ENCODE measurements at regions not wholly inside any gene's neighbourhood (a gene's known extent, or its start where the extent isn't known, plus 50 kb on each side); places are given as distances from the start of the nearest gene placed in this dataset.
A peak's percentile ranks its signal among the peaks of the same experiment; 100 is the strongest.

- intact Hi-C loops (cut with DNase I), result no loop called here
- peak overlapping the region; percentile 73 for H3K27ac ChIP-seq
- no peaks in the 10 kb centered on the region for H3K27me3 ChIP-seq (ENCODE audit: low read depth)
- peaks cover 49% of the 10 kb centered on the region for H3K4me1 ChIP-seq
- DNase-seq (no peak), ATAC-seq (no peak)
- no peaks in the 10 kb centered on the region for H3K9me3 ChIP-seq
- H3K36me3 ChIP-seq, result no peaks in the 10 kb centered on the region
- no peak overlapping the region for H3K4me3 ChIP-seq
- TF ChIP-seq CTCF (IDR thresholded peaks at IDR 0.05), result no peak
Measured at GRCh38 chr2:30362468-30363081, 84.5 kb upstream of the LCLAT1 start.

GRCh38 chr2:30363406-30363805 lies 83.6 kb upstream of the LCLAT1 start:
- Histone ChIP-seq H3K27me3 (ENCODE audit: low read depth) (no peaks in the 10 kb centered on the region), H3K4me3 (no peak overlapping the region), H3K4me1 (peaks cover 49% of the 10 kb centered on the region), H3K36me3 (no peaks in the 10 kb centered on the region), H3K9me3 (no peaks in the 10 kb centered on the region), H3K27ac (no peak overlapping the region)
- intact Hi-C loops (cut with DNase I), result no loop called here
- no peak for DNase-seq
- no peak for TF ChIP-seq CTCF (IDR thresholded peaks at IDR 0.05)
- no peak for ATAC-seq

GRCh38 chr2:30365201-30365600 lies 81.8 kb upstream of the LCLAT1 start:
- no peak overlapping the region for H3K4me3 ChIP-seq
- no peak overlapping the region for H3K27ac ChIP-seq
- no peak for TF ChIP-seq CTCF (IDR thresholded peaks at IDR 0.05)
- H3K27me3 ChIP-seq (ENCODE audit: low read depth), result no peaks in the 10 kb centered on the region
- H3K36me3 ChIP-seq, result no peaks in the 10 kb centered on the region
- intact Hi-C loops (cut with DNase I), result no loop called here
- H3K4me1 ChIP-seq, result peaks cover 37% of the 10 kb centered on the region
- no peak for ATAC-seq
- DNase-seq, result no peak
- H3K9me3 ChIP-seq, result no peaks in the 10 kb centered on the region

GRCh38 chr2:30366199-30366691 lies 80.8 kb upstream of the LCLAT1 start:
- no peak for ATAC-seq
- H3K27ac ChIP-seq, result peak overlapping the region; percentile 67
- no peaks in the 10 kb centered on the region for H3K36me3 ChIP-seq
- H3K4me3 ChIP-seq, result no peak overlapping the region
- intact Hi-C loops (cut with DNase I), result no loop called here
- no peaks in the 10 kb centered on the region for H3K9me3 ChIP-seq
- H3K27me3 ChIP-seq (ENCODE audit: low read depth), result no peaks in the 10 kb centered on the region
- TF ChIP-seq CTCF (IDR thresholded peaks at IDR 0.05), result no peak
- peaks cover 26% of the 10 kb centered on the region for H3K4me1 ChIP-seq
- no peak for DNase-seq

- intact Hi-C loops (cut with DNase I), result no loop called here
- peak overlapping the region; percentile 53 for H3K27ac ChIP-seq
- H3K9me3 ChIP-seq, result no peaks in the 10 kb centered on the region
- ATAC-seq, result no peak
- H3K27me3 ChIP-seq (ENCODE audit: low read depth), result no peaks in the 10 kb centered on the region
- H3K36me3 ChIP-seq, result no peaks in the 10 kb centered on the region
- no peak for TF ChIP-seq CTCF (IDR thresholded peaks at IDR 0.05)
- no peak for DNase-seq
- no peak overlapping the region for H3K4me3 ChIP-seq
- H3K4me1 ChIP-seq, result peaks cover 14% of the 10 kb centered on the region
Measured at GRCh38 chr2:30367232-30368070, 79.6 kb upstream of the LCLAT1 start.

Measured in lower lobe of right lung (tissue), 2 donors.